ENCODE measurements at regions not wholly inside any gene's neighbourhood (a gene's known extent, or its start where the extent isn't known, plus 50 kb on each side); places are given as distances from the start of the nearest gene placed in this dataset.
"Not testable (repeated sequence)": the region's sequence is repeated elsewhere in the genome, so short reads cannot be mapped to it uniquely, and the experiment has no call there.

- POLR2A ChIA-PET: no interaction called here
- no peak for DNase-seq (ENCODE audit: low read depth, low spot score)
- TF ChIP-seq, protein P1, sequence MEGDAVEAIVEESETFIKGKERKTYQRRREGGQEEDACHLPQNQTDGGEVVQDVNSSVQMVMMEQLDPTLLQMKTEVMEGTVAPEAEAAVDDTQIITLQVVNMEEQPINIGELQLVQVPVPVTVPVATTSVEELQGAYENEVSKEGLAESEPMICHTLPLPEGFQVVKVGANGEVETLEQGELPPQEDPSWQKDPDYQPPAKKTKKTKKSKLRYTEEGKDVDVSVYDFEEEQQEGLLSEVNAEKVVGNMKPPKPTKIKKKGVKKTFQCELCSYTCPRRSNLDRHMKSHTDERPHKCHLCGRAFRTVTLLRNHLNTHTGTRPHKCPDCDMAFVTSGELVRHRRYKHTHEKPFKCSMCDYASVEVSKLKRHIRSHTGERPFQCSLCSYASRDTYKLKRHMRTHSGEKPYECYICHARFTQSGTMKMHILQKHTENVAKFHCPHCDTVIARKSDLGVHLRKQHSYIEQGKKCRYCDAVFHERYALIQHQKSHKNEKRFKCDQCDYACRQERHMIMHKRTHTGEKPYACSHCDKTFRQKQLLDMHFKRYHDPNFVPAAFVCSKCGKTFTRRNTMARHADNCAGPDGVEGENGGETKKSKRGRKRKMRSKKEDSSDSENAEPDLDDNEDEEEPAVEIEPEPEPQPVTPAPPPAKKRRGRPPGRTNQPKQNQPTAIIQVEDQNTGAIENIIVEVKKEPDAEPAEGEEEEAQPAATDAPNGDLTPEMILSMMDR (IDR thresholded peaks at IDR 0.05; ENCODE audit: insufficient read depth, low read length, missing control alignments): no peak
- no peak overlapping the region for H3K4me3 ChIP-seq (ENCODE audit: low read depth, low read length)
- CTCF ChIA-PET: no interaction called here
Observed at GRCh38 chr16:86734543-86735460, 156.5 kb downstream of the FOXL1 start.

- ChIA-PET POLR2A (no interaction called here), CTCF (no interaction called here)
- no peak overlapping the region for H3K4me3 ChIP-seq (ENCODE audit: low read depth, low read length)
- no peak for DNase-seq (ENCODE audit: low read depth, low spot score)
- TF ChIP-seq, protein P1 (IDR thresholded peaks at IDR 0.05; ENCODE audit: insufficient read depth, low read length, missing control alignments): no peak
Observed at GRCh38 chr16:86735727-86736126, 157.4 kb downstream of the FOXL1 start.

- TF ChIP-seq, protein P1 (IDR thresholded peaks at IDR 0.05; ENCODE audit: insufficient read depth, low read length, missing control alignments): no peak
- DNase-seq (ENCODE audit: low read depth, low spot score): no peak
- no peak overlapping the region for H3K4me3 ChIP-seq (ENCODE audit: low read depth, low read length)
- ChIA-PET CTCF (no interaction called here), POLR2A (no interaction called here)
Observed at GRCh38 chr16:86736502-86736901, 158.2 kb downstream of the FOXL1 start.

- TF ChIP-seq, protein P1 (IDR thresholded peaks at IDR 0.05; ENCODE audit: insufficient read depth, low read length, missing control alignments): no peak
- DNase-seq (ENCODE audit: low read depth, low spot score): no peak
- CTCF ChIA-PET: no interaction called here
Observed at GRCh38 chr16:86737083-86737482, 158.7 kb downstream of the FOXL1 start.

GRCh38 chr16:86738322-86738721 is 160.0 kb downstream of the FOXL1 start:
- CTCF ChIA-PET; H3K4me3 ChIP-seq (ENCODE audit: low read depth, low read length); POLR2A ChIA-PET; DNase-seq (ENCODE audit: low read depth, low spot score): not testable (repeated sequence)

More at GRCh38 chr16:86737083-86737482, 158.7 kb downstream of the FOXL1 start:
- no peak overlapping the region for H3K4me3 ChIP-seq (ENCODE audit: low read depth, low read length)
- POLR2A ChIA-PET: no interaction called here

DNA sequence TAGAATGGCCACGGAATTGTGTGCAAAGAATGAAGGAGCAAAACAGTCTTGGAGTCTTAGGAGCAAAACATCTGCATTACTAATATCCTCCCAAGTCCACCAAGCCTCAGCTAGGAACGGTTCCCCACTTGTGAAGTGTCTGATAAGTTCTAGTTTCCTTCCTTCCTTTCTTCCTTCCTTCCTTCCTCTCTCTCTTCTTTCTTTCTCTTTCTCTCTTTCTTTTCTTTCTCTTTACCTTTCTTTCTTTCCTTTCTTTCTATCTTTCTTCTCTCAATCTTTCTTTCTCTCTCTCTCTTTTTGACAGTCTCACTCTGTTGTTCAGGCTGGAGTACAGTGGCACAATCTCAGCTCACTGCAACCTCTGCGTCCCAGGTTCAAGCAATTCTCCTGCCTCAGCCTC is 160.8 kb downstream of the FOXL1 start:
- TF ChIP-seq, protein P1 (IDR thresholded peaks at IDR 0.05; ENCODE audit: insufficient read depth, low read length, missing control alignments): no peak
- ChIA-PET POLR2A (no interaction called here), CTCF (interaction anchor here (0.8 to 0.9 kb wide), 2 partner anchors 175 to 278 kb away, joined by 3 to 4 read pairs; no protein-coding TSS in a partner anchor)
- no peak overlapping the region for H3K4me3 ChIP-seq (ENCODE audit: low read depth, low read length)
- DNase-seq (ENCODE audit: low read depth, low spot score): no peak
